ENCODE measurements at regions not wholly inside any gene's neighbourhood (a gene's known extent, or its start where the extent isn't known, plus 50 kb on each side); places are given as distances from the start of the nearest gene placed in this dataset.
A peak's percentile ranks its signal among the peaks of the same experiment; 100 is the strongest.

- H3K36me3 ChIP-seq (ENCODE audit: control insufficient read depth in 2 of 2, insufficient read depth in 1 of 2, low read length in 2 of 2) = no peaks in the 10 kb centered on the region
- POLR2A ChIA-PET = no interaction called here
- no peaks in the 10 kb centered on the region for H3K9me3 ChIP-seq (ENCODE audit: control insufficient read depth, insufficient read depth, low read depth, low read length)
- H3K27ac ChIP-seq (ENCODE audit: extremely low read depth, low read depth, low read length) = no peak overlapping the region
- TF ChIP-seq ZNF280D (tag by site-specific recombination; IDR thresholded peaks at IDR 0.05) = no peak
- TF ChIP-seq ZNF37A (tag by site-specific recombination; IDR thresholded peaks at IDR 0.05) = peak; percentile 96
- H3K4me3 ChIP-seq (ENCODE audit: low read depth, low read length) = no peak overlapping the region
- H3K4me1 ChIP-seq (ENCODE audit: control insufficient read depth, insufficient read depth, low read length) = peaks cover 12% of the 10 kb centered on the region
- CTCF ChIA-PET = interaction anchor here (0.6 to 1.4 kb wide), 2 partner anchors 8 to 20 kb away, joined by 3 to 4 read pairs; no protein-coding TSS in a partner anchor
Measured at GRCh38 chr4:4733663-4734062, 125.8 kb upstream of the MSX1 start.

- no peak for TF ChIP-seq ZNF423 (tag by site-specific recombination; IDR thresholded peaks at IDR 0.05)
- no peak for TF ChIP-seq KLF9 (tag by site-specific recombination; IDR thresholded peaks at IDR 0.05; ENCODE audit: low read depth)
- TF ChIP-seq ZNF114 (tag by site-specific recombination; IDR thresholded peaks at IDR 0.05) = no peak
- Histone ChIP-seq H3K4me1 (ENCODE audit: control insufficient read depth, insufficient read depth, low read length) (peaks cover 7% of the 10 kb centered on the region), H3K27ac (ENCODE audit: extremely low read depth, low read depth, low read length) (no peak overlapping the region), H3K4me3 (ENCODE audit: low read depth, low read length) (no peak overlapping the region), H3K9me3 (ENCODE audit: control insufficient read depth, insufficient read depth, low read depth, low read length) (no peaks in the 10 kb centered on the region), H3K36me3 (ENCODE audit: control insufficient read depth in 2 of 2, insufficient read depth in 1 of 2, low read length in 2 of 2) (no peaks in the 10 kb centered on the region)
- ChIA-PET CTCF (interaction anchor here (0.7 kb wide), 1 partner anchor 527 kb away, joined by 3 read pairs; no protein-coding TSS in a partner anchor), POLR2A (no interaction called here)
Measured at GRCh38 chr4:4730249-4730648, 129.2 kb upstream of the MSX1 start.

GRCh38 chr4:4729206-4729605, 130.3 kb upstream of the MSX1 start:
- H3K9me3 ChIP-seq (ENCODE audit: control insufficient read depth, insufficient read depth, low read depth, low read length) = no peaks in the 10 kb centered on the region
- no peaks in the 10 kb centered on the region for H3K36me3 ChIP-seq (ENCODE audit: control insufficient read depth in 2 of 2, insufficient read depth in 1 of 2, low read length in 2 of 2)
- ChIA-PET CTCF (no interaction called here), POLR2A (no interaction called here)
- TF ChIP-seq ZNF580 (tag by site-specific recombination; IDR thresholded peaks at IDR 0.05) (no peak), ATF2 (tag by site-specific recombination; IDR thresholded peaks at IDR 0.05; ENCODE audit: low read depth) (no peak), ZBTB6 (tag by site-specific recombination; IDR thresholded peaks at IDR 0.05) (no peak), OSR2 (tag by site-specific recombination; IDR thresholded peaks at IDR 0.05) (no peak), ZNF747 (tag by site-specific recombination; IDR thresholded peaks at IDR 0.05) (no peak), ZBTB17 (tag by site-specific recombination; IDR thresholded peaks at IDR 0.05) (no peak)
- no peaks in the 10 kb centered on the region for H3K4me1 ChIP-seq (ENCODE audit: control insufficient read depth, insufficient read depth, low read length)
- H3K27ac ChIP-seq (ENCODE audit: extremely low read depth, low read depth, low read length) = no peak overlapping the region
- H3K4me3 ChIP-seq (ENCODE audit: low read depth, low read length) = no peak overlapping the region

GRCh38 chr4:4727536-4727935, 131.9 kb upstream of the MSX1 start:
- no peaks in the 10 kb centered on the region for H3K4me1 ChIP-seq (ENCODE audit: control insufficient read depth, insufficient read depth, low read length)
- ChIA-PET POLR2A (no interaction called here), CTCF (no interaction called here)
- no peak overlapping the region for H3K27ac ChIP-seq (ENCODE audit: extremely low read depth, low read depth, low read length)
- H3K36me3 ChIP-seq (ENCODE audit: control insufficient read depth in 2 of 2, insufficient read depth in 1 of 2, low read length in 2 of 2) = no peaks in the 10 kb centered on the region
- H3K9me3 ChIP-seq (ENCODE audit: control insufficient read depth, insufficient read depth, low read depth, low read length) = no peaks in the 10 kb centered on the region
- no peak overlapping the region for H3K4me3 ChIP-seq (ENCODE audit: low read depth, low read length)
- TF ChIP-seq ZNF362 (tag by site-specific recombination; IDR thresholded peaks at IDR 0.05) (no peak), BCL11B (tag by site-specific recombination; IDR thresholded peaks at IDR 0.05; ENCODE audit: low read depth) (no peak), GLI4 (tag by site-specific recombination; IDR thresholded peaks at IDR 0.05) (no peak), RBAK (tag by site-specific recombination; IDR thresholded peaks at IDR 0.05) (no peak), TCF7L2 (IDR thresholded peaks at IDR 0.05; ENCODE audit: borderline replicate concordance, low read depth, low read length) (no peak), TSHZ1 (tag by site-specific recombination; IDR thresholded peaks at IDR 0.05; ENCODE audit: borderline replicate concordance) (no peak)

Data from HEK293 (cell line).